ENCODE measurements at regions not wholly inside any gene's neighbourhood (a gene's known extent, or its start where the extent isn't known, plus 50 kb on each side); places are given as distances from the start of the nearest gene placed in this dataset.

DNA sequence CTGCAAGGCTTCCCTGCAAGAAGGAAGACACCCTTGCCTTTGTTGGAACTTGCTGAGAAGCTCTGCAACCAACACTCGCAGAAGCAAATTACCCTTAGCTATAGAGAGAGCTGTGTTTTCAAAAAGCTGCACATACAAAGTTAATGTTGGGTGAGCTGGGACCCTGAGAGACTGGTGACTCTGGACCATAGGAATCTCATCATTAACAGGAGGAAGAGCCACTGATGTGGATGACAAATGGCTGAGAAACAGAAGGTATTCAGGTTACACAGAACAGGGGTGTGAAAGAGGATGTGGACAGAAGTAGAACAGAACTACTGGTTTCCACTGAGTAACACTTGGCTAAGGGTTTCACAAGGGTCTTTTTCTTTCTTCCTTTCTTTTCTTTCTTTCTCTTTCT is 493.5 kb downstream of the IRX1 start:
- Mint-ChIP-seq H3K27me3 (no peaks in the 10 kb centered on the region), H3K4me1 (ENCODE audit: low read depth) (no peaks in the 10 kb centered on the region), H3K9me3 (peaks cover 1% of the 10 kb centered on the region), H3K27ac (no peak overlapping the region), H3K4me3 (no peak overlapping the region), H3K36me3 (ENCODE audit: low read depth) (no peaks in the 10 kb centered on the region)
- TF ChIP-seq, protein P1, sequence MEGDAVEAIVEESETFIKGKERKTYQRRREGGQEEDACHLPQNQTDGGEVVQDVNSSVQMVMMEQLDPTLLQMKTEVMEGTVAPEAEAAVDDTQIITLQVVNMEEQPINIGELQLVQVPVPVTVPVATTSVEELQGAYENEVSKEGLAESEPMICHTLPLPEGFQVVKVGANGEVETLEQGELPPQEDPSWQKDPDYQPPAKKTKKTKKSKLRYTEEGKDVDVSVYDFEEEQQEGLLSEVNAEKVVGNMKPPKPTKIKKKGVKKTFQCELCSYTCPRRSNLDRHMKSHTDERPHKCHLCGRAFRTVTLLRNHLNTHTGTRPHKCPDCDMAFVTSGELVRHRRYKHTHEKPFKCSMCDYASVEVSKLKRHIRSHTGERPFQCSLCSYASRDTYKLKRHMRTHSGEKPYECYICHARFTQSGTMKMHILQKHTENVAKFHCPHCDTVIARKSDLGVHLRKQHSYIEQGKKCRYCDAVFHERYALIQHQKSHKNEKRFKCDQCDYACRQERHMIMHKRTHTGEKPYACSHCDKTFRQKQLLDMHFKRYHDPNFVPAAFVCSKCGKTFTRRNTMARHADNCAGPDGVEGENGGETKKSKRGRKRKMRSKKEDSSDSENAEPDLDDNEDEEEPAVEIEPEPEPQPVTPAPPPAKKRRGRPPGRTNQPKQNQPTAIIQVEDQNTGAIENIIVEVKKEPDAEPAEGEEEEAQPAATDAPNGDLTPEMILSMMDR (IDR thresholded peaks at IDR 0.05): no peak
- POLR2A ChIA-PET: no interaction called here
- intact Hi-C loops (cut with micrococcal nuclease): no loop called here
- DNase-seq (no peak), ATAC-seq (no peak)
- CTCF ChIA-PET: no interaction called here

DNA sequence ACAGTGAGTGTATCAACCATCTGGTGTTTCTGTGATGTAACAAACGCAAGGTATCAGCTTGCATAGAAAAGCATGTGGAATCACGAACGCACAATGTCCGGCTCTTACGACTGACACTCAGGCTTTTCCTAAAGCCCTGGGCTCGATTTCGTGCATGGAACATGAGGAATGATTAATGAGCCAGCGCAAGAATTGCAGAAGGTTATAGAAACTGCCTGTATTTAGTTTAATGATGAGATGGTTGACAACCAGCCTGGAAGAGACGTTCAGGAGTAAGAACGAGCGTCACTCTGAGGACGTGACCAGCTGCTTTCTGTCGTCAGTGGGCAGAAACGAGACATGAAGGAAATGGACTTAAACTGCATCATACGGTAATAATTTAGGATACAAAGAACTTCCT is 497.6 kb downstream of the IRX1 start:
- H3K4me3 Mint-ChIP-seq: no peak overlapping the region
- no peak overlapping the region for H3K27ac Mint-ChIP-seq
- H3K36me3 Mint-ChIP-seq (ENCODE audit: low read depth): no peaks in the 10 kb centered on the region
- POLR2A ChIA-PET: no interaction called here
- TF ChIP-seq, protein P1 (IDR thresholded peaks at IDR 0.05): no peak
- DNase-seq (no peak), ATAC-seq (no peak)
- CTCF ChIA-PET: no interaction called here
- intact Hi-C loops (cut with micrococcal nuclease): no loop called here
- H3K27me3 Mint-ChIP-seq: no peaks in the 10 kb centered on the region
- H3K9me3 Mint-ChIP-seq: peaks cover 2% of the 10 kb centered on the region
- no peaks in the 10 kb centered on the region for H3K4me1 Mint-ChIP-seq (ENCODE audit: low read depth)

DNA sequence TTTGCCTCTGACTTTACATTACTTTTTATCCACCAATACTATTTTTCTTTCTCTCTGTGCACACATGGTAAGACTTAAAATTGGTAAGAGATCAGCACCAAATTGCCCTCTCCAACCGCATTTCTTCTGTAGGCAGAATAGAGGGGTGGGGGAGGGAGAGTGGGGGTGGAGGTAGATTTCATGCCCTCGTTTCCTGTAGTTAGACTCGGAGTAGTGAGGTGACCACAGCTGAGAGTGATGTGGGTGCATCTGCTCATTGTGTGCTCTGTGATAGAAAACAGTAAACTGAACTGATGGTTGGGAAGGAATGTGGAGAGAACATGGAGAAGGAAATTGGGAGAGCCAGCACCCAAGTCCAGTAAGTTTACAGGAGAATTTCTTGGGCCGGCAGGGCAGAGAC is 498.3 kb downstream of the IRX1 start:
- ATAC-seq (no peak), DNase-seq (no peak)
- H3K4me3 Mint-ChIP-seq: no peak overlapping the region
- ChIA-PET CTCF (no interaction called here), POLR2A (no interaction called here)
- peaks cover 2% of the 10 kb centered on the region for H3K9me3 Mint-ChIP-seq
- H3K4me1 Mint-ChIP-seq (ENCODE audit: low read depth): no peaks in the 10 kb centered on the region
- TF ChIP-seq, protein P1 (IDR thresholded peaks at IDR 0.05): no peak
- H3K27ac Mint-ChIP-seq: no peak overlapping the region
- no peaks in the 10 kb centered on the region for H3K36me3 Mint-ChIP-seq (ENCODE audit: low read depth)
- no peaks in the 10 kb centered on the region for H3K27me3 Mint-ChIP-seq
- intact Hi-C loops (cut with micrococcal nuclease): no loop called here

DNA sequence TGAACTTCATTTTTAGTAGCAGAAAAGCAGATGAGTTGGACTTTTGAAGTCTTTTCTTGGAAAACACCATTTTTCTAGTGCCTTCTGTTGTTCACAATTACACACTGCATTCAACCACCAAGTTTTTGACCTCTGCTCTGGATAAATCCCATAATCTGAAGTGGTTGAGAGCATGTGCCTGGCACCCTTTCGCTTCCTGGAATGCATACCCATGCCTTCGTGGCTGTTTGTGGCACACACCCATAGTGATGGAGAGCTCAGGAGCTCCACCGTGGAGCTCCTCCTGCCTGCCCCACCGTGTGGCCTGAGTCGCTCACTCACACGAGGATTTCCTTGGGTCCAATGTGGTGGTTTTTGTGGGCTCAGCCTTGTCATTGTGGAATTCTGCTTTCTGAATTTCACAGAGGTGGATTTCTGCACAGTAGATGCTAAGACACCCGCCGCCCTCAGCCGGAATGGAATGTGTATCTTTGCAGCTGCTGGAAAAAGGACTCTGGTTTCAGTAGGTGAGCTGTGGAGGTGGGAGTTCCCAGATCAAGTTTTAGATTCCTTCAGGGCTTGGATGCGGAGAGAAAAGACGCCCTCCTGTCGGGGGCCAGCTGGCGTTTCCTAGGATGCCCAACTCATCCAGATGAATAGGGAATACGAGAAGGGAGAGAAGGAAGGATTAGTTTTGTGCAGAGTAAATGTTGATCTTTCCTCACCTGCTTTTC is 500.4 kb downstream of the IRX1 start:
- CTCF ChIA-PET: no interaction called here
- TF ChIP-seq, protein P1 (IDR thresholded peaks at IDR 0.05): no peak

DNA sequence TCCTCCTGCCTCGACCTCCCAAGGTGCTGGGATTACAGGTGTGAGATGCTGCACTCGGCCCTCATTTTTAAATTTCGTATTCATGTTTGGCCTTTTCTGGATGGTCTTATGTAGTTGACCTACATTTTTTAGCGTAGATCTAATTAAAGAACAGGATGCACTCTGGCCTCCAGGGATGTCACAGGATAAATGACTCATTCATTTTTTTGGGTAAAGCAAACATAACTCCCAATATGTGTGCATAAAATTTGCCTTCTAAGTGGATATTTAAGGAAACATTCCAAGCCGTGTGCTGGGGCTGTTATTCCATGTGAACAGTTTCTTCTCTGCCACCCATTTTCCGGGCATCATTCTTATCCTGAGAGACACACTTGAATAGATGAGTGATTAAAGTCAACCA is 501.6 kb downstream of the IRX1 start:
- no peaks in the 10 kb centered on the region for H3K4me1 Mint-ChIP-seq (ENCODE audit: low read depth)
- intact Hi-C loops (cut with micrococcal nuclease): no loop called here
- CTCF ChIA-PET: no interaction called here
- H3K27me3 Mint-ChIP-seq: no peaks in the 10 kb centered on the region
- no peaks in the 10 kb centered on the region for H3K36me3 Mint-ChIP-seq (ENCODE audit: low read depth)
- TF ChIP-seq, protein P1 (IDR thresholded peaks at IDR 0.05): no peak
- ATAC-seq: no peak
- POLR2A ChIA-PET: no interaction called here
- H3K9me3 Mint-ChIP-seq: peaks cover 2% of the 10 kb centered on the region
- H3K4me3 Mint-ChIP-seq: no peak overlapping the region
- DNase-seq: no peak
- no peak overlapping the region for H3K27ac Mint-ChIP-seq

More for the DNA sequence above, 500.4 kb downstream of the IRX1 start:
- Mint-ChIP-seq H3K36me3 (ENCODE audit: low read depth) (no peaks in the 10 kb centered on the region), H3K4me3 (no peak overlapping the region), H3K4me1 (ENCODE audit: low read depth) (no peaks in the 10 kb centered on the region), H3K27ac (no peak overlapping the region), H3K27me3 (no peaks in the 10 kb centered on the region), H3K9me3 (peaks cover 2% of the 10 kb centered on the region)
- no peak for ATAC-seq
- POLR2A ChIA-PET: no interaction called here
- intact Hi-C loops (cut with micrococcal nuclease): no loop called here
- no peak for DNase-seq
